Testis (tissue), 2 donors: ENCODE measurements at regions not wholly inside any gene's neighbourhood (a gene's known extent, or its start where the extent isn't known, plus 50 kb on each side); places are given as distances from the start of the nearest gene placed in this dataset.

Experiments
- DNase-seq: peaks from one replicate; pipeline ENCODE4 v3.0.0-alpha.2; 2019
- H3K27ac ChIP-seq, 2 donors: fragments of 200-600 bp; sonication (generic); one replicate each; pipeline ENCODE4 v1.5.1; 2019
- H3K27me3 ChIP-seq: fragments of 200-600 bp; sonication (generic); one replicate; pipeline ENCODE4 v1.5.1; 2019
- H3K36me3 ChIP-seq: fragments of 200-600 bp; sonication (generic); one replicate; pipeline ENCODE4 v1.5.1; 2017; ENCODE audit warnings: low read depth; ENCODE audit errors: missing control alignments
- H3K4me1 ChIP-seq: fragments of 200-600 bp; sonication (generic); one replicate; pipeline ENCODE4 v1.5.1; 2019
- H3K4me3 ChIP-seq, 2 donors: fragments of 200-600 bp; sonication (generic); one replicate each; pipeline ENCODE4 v1.5.1; 2017 to 2019
- H3K9me3 ChIP-seq: fragments of 200-600 bp; sonication (generic); one replicate; pipeline ENCODE4 v1.5.1; 2017
- POLR2A ChIP-seq: fragments of 450-650 bp; IDR thresholded peaks from one replicate; pipeline ENCODE4 v1.6.1; 2017; ENCODE audit warnings: antibody characterized with exemption, mild to moderate bottlenecking, moderate library complexity
- WGBS, 2 donors: methylation state at CpG; one replicate each; pipeline ENCODE4 v1.1.5; 2018; 5-methylcytosine and 5-hydroxymethylcytosine counted together
- intact Hi-C: fragments of 100-400 bp; cut with DNase I; formaldehyde crosslinking; loops from one replicate; pipeline ENCODE4 v1.15.1; 2023; ENCODE audit warnings: low total_unique reads
- TF ChIP-seq, protein P1 (sequence below), 3 experiments: fragments of 450-650 bp in 2 of 3; fragments of 200-600 bp in 1 of 3; sonication (generic) in 1 of 3; IDR thresholded peaks; one replicate each; pipeline ENCODE4 v1.5.1; 2016 to 2019; ENCODE audit warnings: antibody characterized with exemption in 3 of 3, mild to moderate bottlenecking in 2 of 3, moderate library complexity in 1 of 3

DNA sequence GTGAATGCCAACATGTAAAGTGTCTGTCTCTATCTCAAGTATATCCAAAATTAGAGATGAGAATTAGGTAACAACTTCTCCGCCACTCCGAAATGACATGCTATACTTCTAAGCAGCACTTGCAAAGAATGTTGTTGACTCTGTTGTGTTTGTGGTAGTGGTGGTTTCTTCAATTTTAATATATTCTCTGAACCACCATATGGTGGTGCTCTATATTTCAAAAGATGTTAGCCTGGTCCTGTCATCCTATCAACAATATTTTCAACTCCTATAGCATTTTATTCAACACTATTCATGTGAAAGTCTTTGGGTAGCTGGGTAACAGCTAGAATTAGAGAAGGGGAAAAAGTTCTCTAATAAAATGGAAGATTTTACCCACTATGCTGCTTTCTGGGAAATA is 1622.8 kb upstream of the IGFBP7 start:
- 95 to 97% methylated on average over 2 of the region's 2 CpGs for WGBS, 2 donors
- Histone ChIP-seq H3K4me1 (no peaks in the 10 kb centered on the region), H3K27ac (no peak overlapping the region), H3K9me3 (no peaks in the 10 kb centered on the region), H3K36me3 (no peaks in the 10 kb centered on the region), H3K27me3 (no peaks in the 10 kb centered on the region), H3K4me3 (no peak overlapping the region)
- no peak for TF ChIP-seq POLR2A
- TF ChIP-seq, protein P1, sequence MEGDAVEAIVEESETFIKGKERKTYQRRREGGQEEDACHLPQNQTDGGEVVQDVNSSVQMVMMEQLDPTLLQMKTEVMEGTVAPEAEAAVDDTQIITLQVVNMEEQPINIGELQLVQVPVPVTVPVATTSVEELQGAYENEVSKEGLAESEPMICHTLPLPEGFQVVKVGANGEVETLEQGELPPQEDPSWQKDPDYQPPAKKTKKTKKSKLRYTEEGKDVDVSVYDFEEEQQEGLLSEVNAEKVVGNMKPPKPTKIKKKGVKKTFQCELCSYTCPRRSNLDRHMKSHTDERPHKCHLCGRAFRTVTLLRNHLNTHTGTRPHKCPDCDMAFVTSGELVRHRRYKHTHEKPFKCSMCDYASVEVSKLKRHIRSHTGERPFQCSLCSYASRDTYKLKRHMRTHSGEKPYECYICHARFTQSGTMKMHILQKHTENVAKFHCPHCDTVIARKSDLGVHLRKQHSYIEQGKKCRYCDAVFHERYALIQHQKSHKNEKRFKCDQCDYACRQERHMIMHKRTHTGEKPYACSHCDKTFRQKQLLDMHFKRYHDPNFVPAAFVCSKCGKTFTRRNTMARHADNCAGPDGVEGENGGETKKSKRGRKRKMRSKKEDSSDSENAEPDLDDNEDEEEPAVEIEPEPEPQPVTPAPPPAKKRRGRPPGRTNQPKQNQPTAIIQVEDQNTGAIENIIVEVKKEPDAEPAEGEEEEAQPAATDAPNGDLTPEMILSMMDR (IDR thresholded peaks at IDR 0.05), result no peak
- DNase-seq, result no peak
- intact Hi-C loops, result no loop called here

DNA sequence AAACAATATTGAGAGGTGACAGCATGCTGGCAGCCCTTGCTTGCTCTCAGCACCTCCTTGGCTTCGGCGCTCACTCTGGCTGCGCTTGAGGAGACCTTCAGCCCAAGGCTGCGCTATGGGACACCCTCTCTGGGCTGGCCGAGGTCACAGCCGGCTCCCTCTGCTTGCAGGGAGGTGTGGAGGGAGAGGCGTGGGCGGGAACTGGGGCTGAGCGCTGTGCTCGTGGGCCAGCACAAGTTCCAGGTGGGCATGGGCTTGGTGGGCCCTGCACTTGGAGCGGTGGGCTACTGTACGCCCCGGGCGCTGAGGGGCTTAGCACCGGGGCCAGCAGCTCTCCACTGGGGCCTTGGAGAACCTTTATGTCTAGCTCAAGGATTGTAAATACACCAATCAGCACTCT is 1613.8 kb upstream of the IGFBP7 start:
- no peaks in the 10 kb centered on the region for H3K4me1 ChIP-seq
- 80 to 96% methylated on average over 13 to 15 of the region's 15 CpGs for WGBS, 2 donors
- TF ChIP-seq POLR2A, result no peak
- TF ChIP-seq, protein P1 (IDR thresholded peaks at IDR 0.05), result no peak
- no peak for DNase-seq
- no peak overlapping the region for H3K4me3 ChIP-seq
- no peaks in the 10 kb centered on the region for H3K36me3 ChIP-seq
- no peak overlapping the region for H3K27ac ChIP-seq
- intact Hi-C loops, result no loop called here
- no peaks in the 10 kb centered on the region for H3K27me3 ChIP-seq
- H3K9me3 ChIP-seq, result no peaks in the 10 kb centered on the region

DNA sequence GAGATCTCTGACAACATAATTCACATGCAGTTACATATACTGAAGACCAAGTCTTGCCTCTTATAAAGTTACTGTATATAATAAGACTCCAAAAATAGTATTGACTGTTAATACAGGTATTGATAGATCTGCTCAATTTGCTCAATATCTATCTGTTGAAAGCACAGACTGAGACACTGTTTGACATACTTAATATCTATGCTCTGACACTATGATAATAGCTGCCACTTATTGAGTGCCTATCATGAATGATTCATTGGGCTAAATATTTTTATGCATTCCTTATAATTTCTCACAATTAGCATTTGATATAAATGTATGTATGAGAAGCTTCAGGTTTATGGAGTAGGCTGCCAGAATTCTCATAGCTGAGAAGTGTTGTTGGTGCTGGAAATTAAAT is 1600.9 kb upstream of the IGFBP7 start:
- intact Hi-C loops, result no loop called here
- H3K4me1 ChIP-seq, result no peaks in the 10 kb centered on the region
- H3K9me3 ChIP-seq, result no peaks in the 10 kb centered on the region
- no peaks in the 10 kb centered on the region for H3K27me3 ChIP-seq
- H3K36me3 ChIP-seq, result no peaks in the 10 kb centered on the region
- H3K4me3 ChIP-seq, result no peak overlapping the region
- TF ChIP-seq POLR2A, result no peak
- TF ChIP-seq, protein P1 (IDR thresholded peaks at IDR 0.05), result no peak
- H3K27ac ChIP-seq, result no peak overlapping the region
- no peak for DNase-seq

DNA sequence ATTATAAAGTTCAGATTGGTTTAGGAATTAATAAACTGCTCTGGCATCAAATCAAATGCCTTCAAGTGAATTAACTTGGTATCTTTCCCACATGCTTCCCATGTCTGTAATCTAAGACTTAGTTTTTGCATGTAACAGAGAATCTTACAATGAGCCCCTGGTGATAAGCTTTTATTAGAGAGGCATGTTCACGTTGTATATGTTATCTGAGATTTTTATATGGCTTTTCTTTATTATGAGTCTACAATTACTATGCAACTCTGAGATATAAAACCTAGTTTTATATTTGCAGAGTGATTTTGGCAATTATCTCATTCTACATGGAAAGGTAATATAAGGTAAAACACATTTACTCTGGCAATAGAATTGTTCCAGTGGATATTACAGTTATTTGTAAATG is 1578.4 kb upstream of the IGFBP7 start:
- Histone ChIP-seq H3K27me3 (no peaks in the 10 kb centered on the region), H3K36me3 (no peaks in the 10 kb centered on the region), H3K4me1 (no peaks in the 10 kb centered on the region), H3K9me3 (no peaks in the 10 kb centered on the region), H3K27ac (no peak overlapping the region), H3K4me3 (no peak overlapping the region)
- intact Hi-C loops, result no loop called here
- TF ChIP-seq, protein P1 (IDR thresholded peaks at IDR 0.05), result no peak
- no peak for TF ChIP-seq POLR2A
- no peak for DNase-seq
- 41 to 42% methylated on average over 1 of the region's 1 CpG for WGBS, 2 donors

DNA sequence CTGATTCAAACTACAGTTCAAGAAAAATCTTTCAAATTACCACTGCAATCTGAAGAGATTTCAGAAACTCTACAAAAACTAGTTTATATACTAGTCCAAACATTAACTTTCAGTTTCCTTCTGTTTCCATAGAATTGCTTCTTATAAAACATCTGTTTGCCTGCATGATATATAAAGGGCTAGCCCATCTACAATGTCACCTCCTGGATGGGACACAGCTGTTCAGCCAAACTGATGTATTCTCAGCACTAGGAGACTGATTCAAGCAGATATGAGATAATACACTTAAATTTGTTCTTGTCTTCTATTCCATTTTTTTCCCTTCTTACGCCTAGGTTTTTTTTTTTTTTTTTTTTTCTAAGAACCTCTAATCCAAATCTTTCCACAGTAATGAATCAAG is 1569.7 kb upstream of the IGFBP7 start:
- TF ChIP-seq, protein P1 (IDR thresholded peaks at IDR 0.05), result no peak
- no peak for TF ChIP-seq POLR2A
- H3K27me3 ChIP-seq, result no peaks in the 10 kb centered on the region
- no peaks in the 10 kb centered on the region for H3K4me1 ChIP-seq
- H3K36me3 ChIP-seq, result no peaks in the 10 kb centered on the region
- no peak for DNase-seq
- H3K4me3 ChIP-seq, result no peak overlapping the region
- no peaks in the 10 kb centered on the region for H3K9me3 ChIP-seq
- intact Hi-C loops, result no loop called here
- WGBS, 2 donors, result 81 to 85% methylated on average over 1 of the region's 1 CpG
- no peak overlapping the region for H3K27ac ChIP-seq
